Testis (tissue), 2 donors: ENCODE measurements at regions not wholly inside any gene's neighbourhood (a gene's known extent, or its start where the extent isn't known, plus 50 kb on each side); places are given as distances from the start of the nearest gene placed in this dataset.

Experiments
- POLR2A ChIP-seq: fragments of 450-650 bp; IDR thresholded peaks from one replicate; pipeline ENCODE4 v1.6.1; 2017; ENCODE audit warnings: antibody characterized with exemption, mild to moderate bottlenecking, moderate library complexity
- TF ChIP-seq, protein P1 (sequence below), 3 experiments: fragments of 450-650 bp in 2 of 3; fragments of 200-600 bp in 1 of 3; sonication (generic) in 1 of 3; IDR thresholded peaks; one replicate each; pipeline ENCODE4 v1.5.1; 2016 to 2019; ENCODE audit warnings: antibody characterized with exemption in 3 of 3, mild to moderate bottlenecking in 2 of 3, moderate library complexity in 1 of 3

DNA sequence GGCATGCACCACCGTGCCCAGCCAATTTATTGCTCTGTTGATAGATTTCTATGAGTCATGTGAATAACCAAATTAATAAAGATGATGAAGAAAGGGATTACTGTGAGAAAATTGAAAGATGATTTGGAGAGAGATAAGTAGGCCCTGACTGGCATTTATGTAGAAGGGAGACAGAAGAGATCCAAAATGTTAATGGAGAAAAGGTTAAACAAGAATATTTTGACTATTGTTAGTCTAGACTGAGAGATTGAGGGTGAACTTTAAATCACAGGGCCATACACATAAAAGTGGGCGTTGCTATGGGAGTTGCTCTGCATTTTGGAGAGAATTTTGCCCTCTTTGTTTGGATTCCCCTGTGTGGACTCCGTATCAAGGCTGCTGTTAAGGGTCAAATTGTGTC, 68.9 kb upstream of the SCAF8 start:
- TF ChIP-seq, protein P1, sequence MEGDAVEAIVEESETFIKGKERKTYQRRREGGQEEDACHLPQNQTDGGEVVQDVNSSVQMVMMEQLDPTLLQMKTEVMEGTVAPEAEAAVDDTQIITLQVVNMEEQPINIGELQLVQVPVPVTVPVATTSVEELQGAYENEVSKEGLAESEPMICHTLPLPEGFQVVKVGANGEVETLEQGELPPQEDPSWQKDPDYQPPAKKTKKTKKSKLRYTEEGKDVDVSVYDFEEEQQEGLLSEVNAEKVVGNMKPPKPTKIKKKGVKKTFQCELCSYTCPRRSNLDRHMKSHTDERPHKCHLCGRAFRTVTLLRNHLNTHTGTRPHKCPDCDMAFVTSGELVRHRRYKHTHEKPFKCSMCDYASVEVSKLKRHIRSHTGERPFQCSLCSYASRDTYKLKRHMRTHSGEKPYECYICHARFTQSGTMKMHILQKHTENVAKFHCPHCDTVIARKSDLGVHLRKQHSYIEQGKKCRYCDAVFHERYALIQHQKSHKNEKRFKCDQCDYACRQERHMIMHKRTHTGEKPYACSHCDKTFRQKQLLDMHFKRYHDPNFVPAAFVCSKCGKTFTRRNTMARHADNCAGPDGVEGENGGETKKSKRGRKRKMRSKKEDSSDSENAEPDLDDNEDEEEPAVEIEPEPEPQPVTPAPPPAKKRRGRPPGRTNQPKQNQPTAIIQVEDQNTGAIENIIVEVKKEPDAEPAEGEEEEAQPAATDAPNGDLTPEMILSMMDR (IDR thresholded peaks at IDR 0.05) = no peak
- TF ChIP-seq POLR2A = no peak
